Neural progenitor cell (in vitro differentiated cells): ENCODE measurements at regions not wholly inside any gene's neighbourhood (a gene's known extent, or its start where the extent isn't known, plus 50 kb on each side); places are given as distances from the start of the nearest gene placed in this dataset.

Experiments
- EZH2 ChIP-seq: fragments of 200-600 bp; sonication (generic); IDR thresholded peaks from 2 replicates; pipeline ENCODE4 v1.6.1; 2017; ENCODE audit warnings: antibody characterized with exemption, mild to moderate bottlenecking, moderate library complexity
- TF ChIP-seq, protein P1 (sequence below): fragments of 200-600 bp; sonication (generic); IDR thresholded peaks from 2 replicates; pipeline ENCODE4 v1.5.1; 2017; ENCODE audit warnings: antibody characterized with exemption, mild to moderate bottlenecking

DNA sequence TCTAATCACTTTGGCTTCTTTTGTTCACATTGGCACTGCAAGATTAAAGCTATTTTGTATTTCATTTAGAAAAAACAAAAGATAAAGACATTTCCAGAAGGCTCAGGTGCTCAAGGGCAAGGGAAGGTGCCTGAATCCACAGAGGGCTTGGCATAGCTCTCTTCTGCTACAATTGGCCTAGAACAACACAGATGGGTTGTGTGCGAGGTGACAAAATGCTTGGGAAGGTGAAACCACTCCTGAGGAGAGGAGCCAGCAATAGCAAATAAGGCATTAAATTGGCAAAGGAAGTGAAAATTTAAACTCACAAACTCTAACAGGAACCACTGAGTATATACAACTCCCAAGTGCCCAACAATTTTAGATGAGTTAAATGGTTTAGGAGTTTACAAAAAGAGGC is 1290.4 kb upstream of the CHAC2 start:
- TF ChIP-seq, protein P1, sequence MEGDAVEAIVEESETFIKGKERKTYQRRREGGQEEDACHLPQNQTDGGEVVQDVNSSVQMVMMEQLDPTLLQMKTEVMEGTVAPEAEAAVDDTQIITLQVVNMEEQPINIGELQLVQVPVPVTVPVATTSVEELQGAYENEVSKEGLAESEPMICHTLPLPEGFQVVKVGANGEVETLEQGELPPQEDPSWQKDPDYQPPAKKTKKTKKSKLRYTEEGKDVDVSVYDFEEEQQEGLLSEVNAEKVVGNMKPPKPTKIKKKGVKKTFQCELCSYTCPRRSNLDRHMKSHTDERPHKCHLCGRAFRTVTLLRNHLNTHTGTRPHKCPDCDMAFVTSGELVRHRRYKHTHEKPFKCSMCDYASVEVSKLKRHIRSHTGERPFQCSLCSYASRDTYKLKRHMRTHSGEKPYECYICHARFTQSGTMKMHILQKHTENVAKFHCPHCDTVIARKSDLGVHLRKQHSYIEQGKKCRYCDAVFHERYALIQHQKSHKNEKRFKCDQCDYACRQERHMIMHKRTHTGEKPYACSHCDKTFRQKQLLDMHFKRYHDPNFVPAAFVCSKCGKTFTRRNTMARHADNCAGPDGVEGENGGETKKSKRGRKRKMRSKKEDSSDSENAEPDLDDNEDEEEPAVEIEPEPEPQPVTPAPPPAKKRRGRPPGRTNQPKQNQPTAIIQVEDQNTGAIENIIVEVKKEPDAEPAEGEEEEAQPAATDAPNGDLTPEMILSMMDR: no peak
- no peak for TF ChIP-seq EZH2
